HG03280 (cell line): ENCODE measurements at regions not wholly inside any gene's neighbourhood (a gene's known extent, or its start where the extent isn't known, plus 50 kb on each side); places are given as distances from the start of the nearest gene placed in this dataset.
"Not testable (repeated sequence)": the region's sequence is repeated elsewhere in the genome, so short reads cannot be mapped to it uniquely, and the experiment has no call there.

Experiments used
- ATAC-seq: cut with Tn5 transposase; IDR thresholded peaks from one replicate; pipeline ENCODE4 v1.9.1; 2021; ENCODE audit warnings: mild to moderate bottlenecking, moderate library complexity; ENCODE audit not compliant: unreplicated experiment

GRCh38 chr2:216776066-216776850 lies 80.9 kb upstream of the IGFBP5 start:
- no peak for ATAC-seq

- ATAC-seq, result no peak
These were observed 79.7 kb upstream of the IGFBP5 start for GRCh38 chr2:216775043-216775453.

GRCh38 chr2:216774620-216775019 lies 79.3 kb upstream of the IGFBP5 start:
- no peak for ATAC-seq

- ATAC-seq, result no peak
These were observed 78.8 kb upstream of the IGFBP5 start for GRCh38 chr2:216774180-216774579.

GRCh38 chr2:216773072-216773471 lies 77.7 kb upstream of the IGFBP5 start:
- no peak for ATAC-seq

- ATAC-seq, result no peak
These were observed 75.4 kb upstream of the IGFBP5 start for GRCh38 chr2:216770717-216771116.

- no peak for ATAC-seq
These were observed 74.7 kb upstream of the IGFBP5 start for GRCh38 chr2:216770050-216770449.

- no peak for ATAC-seq
These were observed 74.3 kb upstream of the IGFBP5 start for GRCh38 chr2:216769626-216770025.

- ATAC-seq, result no peak
These were observed 73.6 kb upstream of the IGFBP5 start for GRCh38 chr2:216768908-216769411.

- no peak for ATAC-seq
These were observed 70.5 kb upstream of the IGFBP5 start for GRCh38 chr2:216765761-216766262.

GRCh38 chr2:216763396-216763795 lies 68.0 kb upstream of the IGFBP5 start:
- ATAC-seq, result no peak

GRCh38 chr2:216761809-216762208 lies 66.5 kb upstream of the IGFBP5 start:
- ATAC-seq, result no peak

GRCh38 chr2:216761133-216761532 lies 65.8 kb upstream of the IGFBP5 start:
- ATAC-seq, result no peak

GRCh38 chr2:216758256-216759155 lies 63.2 kb upstream of the IGFBP5 start:
- no peak for ATAC-seq

- no peak for ATAC-seq
These were observed 62.2 kb upstream of the IGFBP5 start for GRCh38 chr2:216757532-216757931.

GRCh38 chr2:216756435-216756834 lies 61.1 kb upstream of the IGFBP5 start:
- ATAC-seq, result no peak

GRCh38 chr2:216754812-216755211 lies 59.5 kb upstream of the IGFBP5 start:
- no peak for ATAC-seq

GRCh38 chr2:216754336-216754735 lies 59.0 kb upstream of the IGFBP5 start:
- no peak for ATAC-seq

GRCh38 chr2:216752855-216753505 lies 57.6 kb upstream of the IGFBP5 start:
- ATAC-seq, result no peak

GRCh38 chr2:216750750-216751149 lies 55.4 kb upstream of the IGFBP5 start:
- ATAC-seq, result not testable (repeated sequence)

- not testable (repeated sequence) for ATAC-seq
These were observed 50.9 kb upstream of the IGFBP5 start for GRCh38 chr2:216746268-216746667.
